Stimulated activated CD4-positive, alpha-beta T cell treated with anti-CD3 and anti-CD28 coated beads, TNF-alpha, amount 100 ng/mL, for 48 hours (primary cell): ENCODE measurements at regions not wholly inside any gene's neighbourhood (a gene's known extent, or its start where the extent isn't known, plus 50 kb on each side); places are given as distances from the start of the nearest gene placed in this dataset.
"Not testable (repeated sequence)": the region's sequence is repeated elsewhere in the genome, so short reads cannot be mapped to it uniquely, and the experiment has no call there.

Experiments used
- DNase-seq, 3 donors: peaks; one replicate each; pipeline ENCODE4 v3.0.0-alpha.2; 2020; ENCODE audit warnings: low read depth in 3 of 3

- DNase-seq: no peak
These were observed 56.0 kb upstream of the LRPPRC start for GRCh38 chr2:44051593-44052347.

GRCh38 chr2:44052584-44052983 is 56.8 kb upstream of the LRPPRC start:
- DNase-seq: no peak

- no peak for DNase-seq
These were observed 57.3 kb upstream of the LRPPRC start for GRCh38 chr2:44053052-44053451.

- no peak for DNase-seq
These were observed 57.7 kb upstream of the LRPPRC start for GRCh38 chr2:44053456-44053855.

GRCh38 chr2:44055229-44055628 is 59.4 kb upstream of the LRPPRC start:
- no peak for DNase-seq

- no peak for DNase-seq
These were observed 59.9 kb upstream of the LRPPRC start for GRCh38 chr2:44055664-44056063.

GRCh38 chr2:44056947-44057346 is 61.2 kb upstream of the LRPPRC start:
- no peak for DNase-seq

- not testable (repeated sequence) for DNase-seq
These were observed 64.5 kb upstream of the LRPPRC start for GRCh38 chr2:44060286-44060685.

GRCh38 chr2:44060990-44061389 is 65.2 kb upstream of the LRPPRC start:
- DNase-seq: no peak

- DNase-seq: no peak
These were observed 65.7 kb upstream of the LRPPRC start for GRCh38 chr2:44061469-44061868.

GRCh38 chr2:44061876-44062275 is 66.1 kb upstream of the LRPPRC start:
- DNase-seq: no peak

GRCh38 chr2:44063033-44063432 is 67.2 kb upstream of the LRPPRC start:
- DNase-seq: no peak

- DNase-seq: not testable (repeated sequence)
These were observed 68.5 kb upstream of the LRPPRC start for GRCh38 chr2:44064281-44064680.

GRCh38 chr2:44067012-44067790 is 71.4 kb upstream of the LRPPRC start:
- not testable (repeated sequence) for DNase-seq

GRCh38 chr2:44067791-44068181 is 72.0 kb upstream of the LRPPRC start:
- not testable (repeated sequence) for DNase-seq

GRCh38 chr2:44071454-44072046 is 75.8 kb upstream of the LRPPRC start:
- no peak for DNase-seq

- DNase-seq: not testable (repeated sequence)
These were observed 77.9 kb upstream of the LRPPRC start for GRCh38 chr2:44073667-44074066.

GRCh38 chr2:44074795-44075194 is 79.0 kb upstream of the LRPPRC start:
- not testable (repeated sequence) for DNase-seq

- DNase-seq: no peak
These were observed 79.8 kb upstream of the LRPPRC start for GRCh38 chr2:44075541-44075940.

- no peak for DNase-seq
These were observed 82.2 kb upstream of the LRPPRC start for GRCh38 chr2:44077942-44078511.

- no peak for DNase-seq
These were observed 83.9 kb upstream of the LRPPRC start for GRCh38 chr2:44079686-44080085.

- no peak for DNase-seq
These were observed 85.6 kb upstream of the PPM1B start for GRCh38 chr2:44083054-44083453.
